ENCODE measurements at regions not wholly inside any gene's neighbourhood (a gene's known extent, or its start where the extent isn't known, plus 50 kb on each side); places are given as distances from the start of the nearest gene placed in this dataset.

GRCh38 chr11:92406472-92406871 lies 181.9 kb downstream of the FAT3 start:
- no peak for TF ChIP-seq CTCF (conservative IDR thresholded peaks at IDR 0.05 in 1 of 2, IDR thresholded peaks at IDR 0.05 in 1 of 2; ENCODE audit: low read depth in 1 of 2, low read length in 2 of 2)
- TF ChIP-seq EZH2 (IDR thresholded peaks at IDR 0.05; ENCODE audit: low read length, missing control alignments), result no peak
- Histone ChIP-seq H3K79me2 (ENCODE audit: control insufficient read depth, insufficient read depth, low read length) (no peaks in the 10 kb centered on the region), H4K20me1 (ENCODE audit: control insufficient read depth, extremely low read depth, insufficient read depth, low read length) (no peaks in the 10 kb centered on the region), H3K9me3 (ENCODE audit: control insufficient read depth, insufficient read depth, low read depth, low read length) (no peaks in the 10 kb centered on the region), H3K27ac (ENCODE audit: insufficient read depth, low read length) (no peak overlapping the region), H3K4me2 (ENCODE audit: extremely low read depth, insufficient read depth, low read length) (no peak overlapping the region), H2AFZ (ENCODE audit: low read length) (no peak overlapping the region), H3K9ac (ENCODE audit: insufficient read depth, low read length) (no peak overlapping the region), H3K4me3 (replicated peaks in 1 of 4; ENCODE audit: control extremely low read depth in 1 of 4, insufficient read depth in 1 of 4, low read depth in 3 of 4, low read length in 4 of 4) (no peak overlapping the region), H3K27me3 (ENCODE audit: control insufficient read depth, insufficient read depth, low read length) (no peaks in the 10 kb centered on the region), H3K4me1 (ENCODE audit: control insufficient read depth, extremely low read depth, insufficient read depth, low read length) (no peaks in the 10 kb centered on the region), H3K36me3 (ENCODE audit: control insufficient read depth, insufficient read depth, low read length) (no peaks in the 10 kb centered on the region)
- no peak for DNase-seq (ENCODE audit: low read depth in 2 of 2)

GRCh38 chr11:92409355-92409754 lies 184.7 kb downstream of the FAT3 start:
- H3K9me3 ChIP-seq (ENCODE audit: control insufficient read depth, insufficient read depth, low read depth, low read length), result no peaks in the 10 kb centered on the region
- H3K27me3 ChIP-seq (ENCODE audit: control insufficient read depth, insufficient read depth, low read length), result no peaks in the 10 kb centered on the region
- no peak overlapping the region for H2AFZ ChIP-seq (ENCODE audit: low read length)
- no peak overlapping the region for H3K9ac ChIP-seq (ENCODE audit: insufficient read depth, low read length)
- no peak overlapping the region for H3K4me3 ChIP-seq (replicated peaks in 1 of 4; ENCODE audit: control extremely low read depth in 1 of 4, insufficient read depth in 1 of 4, low read depth in 3 of 4, low read length in 4 of 4)
- H3K79me2 ChIP-seq (ENCODE audit: control insufficient read depth, insufficient read depth, low read length), result no peaks in the 10 kb centered on the region
- DNase-seq (ENCODE audit: low read depth in 2 of 2), result no peak
- H3K4me1 ChIP-seq (ENCODE audit: control insufficient read depth, extremely low read depth, insufficient read depth, low read length), result no peaks in the 10 kb centered on the region
- no peak overlapping the region for H3K27ac ChIP-seq (ENCODE audit: insufficient read depth, low read length)
- H3K36me3 ChIP-seq (ENCODE audit: control insufficient read depth, insufficient read depth, low read length), result no peaks in the 10 kb centered on the region
- no peak for TF ChIP-seq EZH2 (IDR thresholded peaks at IDR 0.05; ENCODE audit: low read length, missing control alignments)
- no peak for TF ChIP-seq CTCF (conservative IDR thresholded peaks at IDR 0.05 in 1 of 2, IDR thresholded peaks at IDR 0.05 in 1 of 2; ENCODE audit: low read depth in 1 of 2, low read length in 2 of 2)
- H3K4me2 ChIP-seq (ENCODE audit: extremely low read depth, insufficient read depth, low read length), result no peak overlapping the region
- no peaks in the 10 kb centered on the region for H4K20me1 ChIP-seq (ENCODE audit: control insufficient read depth, extremely low read depth, insufficient read depth, low read length)

- Histone ChIP-seq H3K4me1 (ENCODE audit: control insufficient read depth, extremely low read depth, insufficient read depth, low read length) (no peaks in the 10 kb centered on the region), H3K9ac (ENCODE audit: insufficient read depth, low read length) (no peak overlapping the region), H3K9me3 (ENCODE audit: control insufficient read depth, insufficient read depth, low read depth, low read length) (no peaks in the 10 kb centered on the region), H3K4me3 (replicated peaks in 1 of 4; ENCODE audit: control extremely low read depth in 1 of 4, insufficient read depth in 1 of 4, low read depth in 3 of 4, low read length in 4 of 4) (no peak overlapping the region), H3K27ac (ENCODE audit: insufficient read depth, low read length) (no peak overlapping the region), H3K79me2 (ENCODE audit: control insufficient read depth, insufficient read depth, low read length) (no peaks in the 10 kb centered on the region), H3K27me3 (ENCODE audit: control insufficient read depth, insufficient read depth, low read length) (no peaks in the 10 kb centered on the region), H4K20me1 (ENCODE audit: control insufficient read depth, extremely low read depth, insufficient read depth, low read length) (no peaks in the 10 kb centered on the region), H3K36me3 (ENCODE audit: control insufficient read depth, insufficient read depth, low read length) (no peaks in the 10 kb centered on the region), H3K4me2 (ENCODE audit: extremely low read depth, insufficient read depth, low read length) (no peak overlapping the region), H2AFZ (ENCODE audit: low read length) (no peak overlapping the region)
- no peak for DNase-seq (ENCODE audit: low read depth in 2 of 2)
- TF ChIP-seq EZH2 (IDR thresholded peaks at IDR 0.05; ENCODE audit: low read length, missing control alignments), result no peak
- no peak for TF ChIP-seq CTCF (conservative IDR thresholded peaks at IDR 0.05 in 1 of 2, IDR thresholded peaks at IDR 0.05 in 1 of 2; ENCODE audit: low read depth in 1 of 2, low read length in 2 of 2)
Observed at GRCh38 chr11:92409956-92410355, 185.3 kb downstream of the FAT3 start.
